ENCODE measurements at regions not wholly inside any gene's neighbourhood (a gene's known extent, or its start where the extent isn't known, plus 50 kb on each side); places are given as distances from the start of the nearest gene placed in this dataset.

- H3K27ac Mint-ChIP-seq: peak overlapping the region in 4 of 10 donors; percentile 8 to 51 (median 22)
- no peak overlapping the region for H3K4me3 Mint-ChIP-seq
- H3K4me1 Mint-ChIP-seq: peaks cover 19 to 44% (median 40%) of the 10 kb centered on the region in 4 donors
- ATAC-seq: no peak
- H3K9me3 Mint-ChIP-seq: peaks cover 0 to 2% (median 0%) of the 10 kb centered on the region in 9 donors
- no peak for DNase-seq
- no peaks in the 10 kb centered on the region for H3K36me3 Mint-ChIP-seq
- H3K27me3 Mint-ChIP-seq: peaks cover 0 to 2% (median 0%) of the 10 kb centered on the region in 5 donors
- POLR2A ChIA-PET: no interaction called here
Observed at GRCh38 chr17:73724990-73725389, 80.7 kb upstream of the SDK2 start.

GRCh38 chr17:73725794-73726515 lies 81.7 kb upstream of the SDK2 start:
- ATAC-seq: no peak
- peaks cover 0 to 2% (median 0%) of the 10 kb centered on the region in 5 donors for H3K27me3 Mint-ChIP-seq
- POLR2A ChIA-PET: no interaction called here
- H3K36me3 Mint-ChIP-seq: peaks cover 0 to 6% (median 6%) of the 10 kb centered on the region in 3 donors
- no peak for DNase-seq
- H3K4me3 Mint-ChIP-seq: no peak overlapping the region
- peaks cover 13 to 35% (median 31%) of the 10 kb centered on the region in 4 donors for H3K4me1 Mint-ChIP-seq
- H3K9me3 Mint-ChIP-seq: peaks cover 0 to 9% (median 5%) of the 10 kb centered on the region in 9 donors
- H3K27ac Mint-ChIP-seq: peak overlapping the region in 1 of 10 donors; percentile 5

GRCh38 chr17:73727941-73728340 lies 83.7 kb upstream of the SDK2 start:
- POLR2A ChIA-PET: no interaction called here
- ATAC-seq (no peak), DNase-seq (no peak)
- Mint-ChIP-seq H3K4me1 (peaks cover 4 to 20% (median 16%) of the 10 kb centered on the region in 4 donors), H3K36me3 (peaks cover 0 to 18% (median 15%) of the 10 kb centered on the region in 3 donors), H3K27me3 (peaks cover 0 to 3% (median 0%) of the 10 kb centered on the region in 5 donors), H3K27ac (peak overlapping the region in 1 of 10 donors; percentile 33), H3K9me3 (peaks cover 3 to 19% (median 12%) of the 10 kb centered on the region in 9 donors), H3K4me3 (no peak overlapping the region)

GRCh38 chr17:73729101-73729500 lies 84.9 kb upstream of the SDK2 start:
- H3K36me3 Mint-ChIP-seq: peaks cover 0 to 18% (median 15%) of the 10 kb centered on the region in 3 donors
- peaks cover 0 to 10% (median 1%) of the 10 kb centered on the region in 5 donors for H3K27me3 Mint-ChIP-seq
- ATAC-seq: no peak
- H3K27ac Mint-ChIP-seq: peak overlapping the region in 2 of 10 donors; percentile 5 to 71
- H3K4me3 Mint-ChIP-seq: no peak overlapping the region
- POLR2A ChIA-PET: interaction anchor here (1.3 to 2.0 kb wide), 2 partner anchors 10 to 11 kb away, joined by 4 read pairs; no protein-coding TSS in a partner anchor
- peaks cover 1 to 9% (median 7%) of the 10 kb centered on the region in 4 donors for H3K4me1 Mint-ChIP-seq
- peaks cover 3 to 19% (median 14%) of the 10 kb centered on the region in 9 donors for H3K9me3 Mint-ChIP-seq
- DNase-seq: no peak

- Mint-ChIP-seq H3K36me3 (peaks cover 0 to 18% (median 15%) of the 10 kb centered on the region in 3 donors), H3K9me3 (peaks cover 3 to 19% (median 14%) of the 10 kb centered on the region in 9 donors), H3K27ac (peak overlapping the region in 1 of 10 donors; percentile 36), H3K4me1 (peaks cover 0 to 7% (median 3%) of the 10 kb centered on the region in 4 donors), H3K27me3 (peaks cover 0 to 15% (median 1%) of the 10 kb centered on the region in 5 donors), H3K4me3 (no peak overlapping the region)
- ATAC-seq (no peak), DNase-seq (no peak)
- POLR2A ChIA-PET: no interaction called here
Observed at GRCh38 chr17:73731733-73732132, 87.5 kb upstream of the SDK2 start.

- no peak overlapping the region for H3K27ac Mint-ChIP-seq
- H3K9me3 Mint-ChIP-seq: peaks cover 3 to 19% (median 14%) of the 10 kb centered on the region in 9 donors
- POLR2A ChIA-PET: no interaction called here
- ATAC-seq (no peak), DNase-seq (no peak)
- H3K4me1 Mint-ChIP-seq: peaks cover 0 to 7% (median 4%) of the 10 kb centered on the region in 4 donors
- H3K27me3 Mint-ChIP-seq: peaks cover 0 to 15% (median 1%) of the 10 kb centered on the region in 5 donors
- H3K36me3 Mint-ChIP-seq: peaks cover 0 to 18% (median 15%) of the 10 kb centered on the region in 3 donors
- no peak overlapping the region for H3K4me3 Mint-ChIP-seq
Observed at GRCh38 chr17:73733517-73733916, 89.3 kb upstream of the SDK2 start.

- H3K9me3 Mint-ChIP-seq: peaks cover 3 to 19% (median 12%) of the 10 kb centered on the region in 9 donors
- peaks cover 0 to 15% (median 1%) of the 10 kb centered on the region in 5 donors for H3K27me3 Mint-ChIP-seq
- peaks cover 0 to 18% (median 15%) of the 10 kb centered on the region in 3 donors for H3K36me3 Mint-ChIP-seq
- peaks cover 5 to 12% (median 7%) of the 10 kb centered on the region in 4 donors for H3K4me1 Mint-ChIP-seq
- POLR2A ChIA-PET: interaction anchor here (1.0 kb wide), 1 partner anchor 14 kb away, joined by 4 read pairs; no protein-coding TSS in a partner anchor
- DNase-seq (no peak), ATAC-seq (no peak)
- H3K4me3 Mint-ChIP-seq: peak overlapping the region in 1 of 10 donors; percentile 24
- H3K27ac Mint-ChIP-seq: peak overlapping the region in 2 of 10 donors; percentile 63 to 65
Observed at GRCh38 chr17:73735245-73735644, 91.0 kb upstream of the SDK2 start.

- ATAC-seq: no peak
- no peak overlapping the region for H3K27ac Mint-ChIP-seq
- no peak for DNase-seq
- H3K9me3 Mint-ChIP-seq: peaks cover 0 to 2% (median 0%) of the 10 kb centered on the region in 9 donors
- POLR2A ChIA-PET: interaction anchor here (0.8 to 1.4 kb wide), 3 partner anchors 10 to 45 kb away, joined by 3 to 4 read pairs (median 3); no protein-coding TSS in a partner anchor
- H3K4me3 Mint-ChIP-seq: no peak overlapping the region
- H3K36me3 Mint-ChIP-seq: no peaks in the 10 kb centered on the region
- peaks cover 0 to 8% (median 0%) of the 10 kb centered on the region in 5 donors for H3K27me3 Mint-ChIP-seq
- H3K4me1 Mint-ChIP-seq: peaks cover 9 to 15% (median 11%) of the 10 kb centered on the region in 4 donors
Observed at GRCh38 chr17:73738751-73739575, 94.7 kb upstream of the SDK2 start.

GRCh38 chr17:73740370-73740769 lies 96.1 kb upstream of the SDK2 start:
- ATAC-seq (no peak), DNase-seq (no peak)
- Mint-ChIP-seq H3K36me3 (no peaks in the 10 kb centered on the region), H3K4me3 (no peak overlapping the region), H3K27ac (peak overlapping the region in 3 of 10 donors; percentile 7 to 57 (median 36)), H3K27me3 (peaks cover 0 to 6% (median 0%) of the 10 kb centered on the region in 5 donors), H3K9me3 (peaks cover 0 to 2% (median 0%) of the 10 kb centered on the region in 9 donors), H3K4me1 (peaks cover 9 to 20% (median 11%) of the 10 kb centered on the region in 4 donors)
- POLR2A ChIA-PET: no interaction called here

- DNase-seq (no peak), ATAC-seq (no peak)
- H3K4me3 Mint-ChIP-seq: no peak overlapping the region
Observed at GRCh38 chr17:73742948-73743381, 98.7 kb upstream of the SDK2 start.

GRCh38 chr17:73743518-73744201 lies 99.4 kb upstream of the SDK2 start:
- DNase-seq: no peak
- Mint-ChIP-seq H3K27ac (peak overlapping the region in 1 of 10 donors; percentile 67), H3K36me3 (no peaks in the 10 kb centered on the region), H3K4me3 (no peak overlapping the region), H3K4me1 (peaks cover 5 to 20% (median 11%) of the 10 kb centered on the region in 4 donors), H3K27me3 (peaks cover 0 to 11% (median 0%) of the 10 kb centered on the region in 5 donors), H3K9me3 (no peaks in the 10 kb centered on the region)
- no peak for ATAC-seq
- POLR2A ChIA-PET: no interaction called here

More at GRCh38 chr17:73742948-73743381, 98.7 kb upstream of the SDK2 start:
- Mint-ChIP-seq H3K4me1 (peaks cover 5 to 20% (median 11%) of the 10 kb centered on the region in 4 donors), H3K36me3 (no peaks in the 10 kb centered on the region), H3K9me3 (no peaks in the 10 kb centered on the region), H3K27me3 (peaks cover 0 to 11% (median 0%) of the 10 kb centered on the region in 5 donors), H3K27ac (peak overlapping the region in 1 of 10 donors; percentile 27)
- POLR2A ChIA-PET: interaction anchor here (0.7 kb wide), 1 partner anchor 21 kb away, joined by 3 read pairs; no protein-coding TSS in a partner anchor

- no peak overlapping the region for H3K4me3 Mint-ChIP-seq
- H3K27me3 Mint-ChIP-seq: peaks cover 0 to 11% (median 0%) of the 10 kb centered on the region in 5 donors
- peaks cover 5 to 20% (median 11%) of the 10 kb centered on the region in 4 donors for H3K4me1 Mint-ChIP-seq
- ATAC-seq: no peak
- no peak for DNase-seq
- H3K9me3 Mint-ChIP-seq: no peaks in the 10 kb centered on the region
- POLR2A ChIA-PET: no interaction called here
- peak overlapping the region in 2 of 10 donors; percentile 1 to 65 for H3K27ac Mint-ChIP-seq
- no peaks in the 10 kb centered on the region for H3K36me3 Mint-ChIP-seq
Observed at GRCh38 chr17:73744411-73744810, 100.2 kb upstream of the SDK2 start.
